ENCODE measurements at regions not wholly inside any gene's neighbourhood (a gene's known extent, or its start where the extent isn't known, plus 50 kb on each side); places are given as distances from the start of the nearest gene placed in this dataset.

DNA sequence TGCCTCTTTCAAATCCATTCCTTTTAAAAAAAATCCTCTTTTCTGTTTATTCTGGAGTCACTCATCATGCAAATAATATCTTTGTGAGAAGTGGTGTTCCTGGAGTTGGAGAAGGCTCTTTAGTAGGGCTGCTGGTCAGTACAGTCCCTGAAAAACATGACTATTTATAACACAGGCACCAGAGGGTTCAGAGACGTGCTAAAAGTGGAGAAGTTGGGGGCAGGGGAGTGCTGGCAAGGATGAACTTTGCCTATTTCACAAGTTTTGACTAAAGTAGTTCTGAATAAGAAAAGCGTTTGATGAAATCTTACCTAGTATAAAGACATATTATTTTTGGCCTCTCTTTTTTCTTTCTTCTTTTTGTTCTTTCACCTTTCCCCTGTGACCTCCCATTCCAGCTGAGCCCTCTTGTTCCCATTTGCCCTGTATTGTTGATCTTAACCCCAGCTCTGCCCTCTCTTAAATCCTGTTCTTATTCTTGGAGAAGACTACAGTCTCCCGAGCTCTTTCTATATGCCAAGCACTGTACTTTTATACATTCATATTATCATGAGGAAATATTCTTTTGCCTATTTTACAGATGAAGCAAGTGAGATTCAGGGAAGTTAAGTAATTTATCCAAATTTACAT, 129.1 kb downstream of the TM9SF2 start:
- no peaks in the 10 kb centered on the region for H3K36me3 ChIP-seq (ENCODE audit: insufficient read depth, low read length)

GRCh38 chr13:99629641-99630040, 128.4 kb downstream of the TM9SF2 start:
- Histone ChIP-seq H3K4me2 (ENCODE audit: low read depth, low read length, poor library complexity, severe bottlenecking) (no peak overlapping the region), H3K4me3 (ENCODE audit: low read length, poor library complexity, severe bottlenecking) (no peak overlapping the region), H2AFZ (ENCODE audit: low read length) (no peak overlapping the region), H3K9me2 (replicated peaks; ENCODE audit: low read depth, low read length) (no peaks in the 10 kb centered on the region), H3K79me2 (ENCODE audit: insufficient read depth, low read length) (no peaks in the 10 kb centered on the region), H3K4me1 (ENCODE audit: insufficient read depth, low read length, poor library complexity, severe bottlenecking) (peaks cover 1% of the 10 kb centered on the region), H3F3A (ENCODE audit: low read depth) (no peaks in the 10 kb centered on the region), H3K9ac (ENCODE audit: low read depth, low read length, poor library complexity, severe bottlenecking) (no peak overlapping the region), H3K27me3 (ENCODE audit: insufficient read depth, low read length, poor library complexity, severe bottlenecking) (no peaks in the 10 kb centered on the region), H4K20me1 (ENCODE audit: insufficient read depth, low read length, poor library complexity, severe bottlenecking) (no peaks in the 10 kb centered on the region), H3K36me3 (ENCODE audit: insufficient read depth, low read length) (no peaks in the 10 kb centered on the region), H3K9me3 (ENCODE audit: insufficient read depth, low read depth, low read length) (no peaks in the 10 kb centered on the region; the same call in 1 of the 2 replicates)
- no peak for TF ChIP-seq EZH2phosphoT487 (IDR thresholded peaks at IDR 0.05; ENCODE audit: borderline replicate concordance)
- TF ChIP-seq, protein P1, sequence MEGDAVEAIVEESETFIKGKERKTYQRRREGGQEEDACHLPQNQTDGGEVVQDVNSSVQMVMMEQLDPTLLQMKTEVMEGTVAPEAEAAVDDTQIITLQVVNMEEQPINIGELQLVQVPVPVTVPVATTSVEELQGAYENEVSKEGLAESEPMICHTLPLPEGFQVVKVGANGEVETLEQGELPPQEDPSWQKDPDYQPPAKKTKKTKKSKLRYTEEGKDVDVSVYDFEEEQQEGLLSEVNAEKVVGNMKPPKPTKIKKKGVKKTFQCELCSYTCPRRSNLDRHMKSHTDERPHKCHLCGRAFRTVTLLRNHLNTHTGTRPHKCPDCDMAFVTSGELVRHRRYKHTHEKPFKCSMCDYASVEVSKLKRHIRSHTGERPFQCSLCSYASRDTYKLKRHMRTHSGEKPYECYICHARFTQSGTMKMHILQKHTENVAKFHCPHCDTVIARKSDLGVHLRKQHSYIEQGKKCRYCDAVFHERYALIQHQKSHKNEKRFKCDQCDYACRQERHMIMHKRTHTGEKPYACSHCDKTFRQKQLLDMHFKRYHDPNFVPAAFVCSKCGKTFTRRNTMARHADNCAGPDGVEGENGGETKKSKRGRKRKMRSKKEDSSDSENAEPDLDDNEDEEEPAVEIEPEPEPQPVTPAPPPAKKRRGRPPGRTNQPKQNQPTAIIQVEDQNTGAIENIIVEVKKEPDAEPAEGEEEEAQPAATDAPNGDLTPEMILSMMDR (conservative IDR thresholded peaks at IDR 0.05; ENCODE audit: low read length) = no peak

More for the DNA sequence above, 129.1 kb downstream of the TM9SF2 start:
- Histone ChIP-seq H2AFZ (ENCODE audit: low read length) (no peak overlapping the region), H3K9me3 (ENCODE audit: insufficient read depth, low read depth, low read length) (no peaks in the 10 kb centered on the region; the same call in 1 of the 2 replicates), H3K4me3 (ENCODE audit: low read length, poor library complexity, severe bottlenecking) (no peak overlapping the region), H3K27me3 (ENCODE audit: insufficient read depth, low read length, poor library complexity, severe bottlenecking) (no peaks in the 10 kb centered on the region), H3K79me2 (ENCODE audit: insufficient read depth, low read length) (no peaks in the 10 kb centered on the region), H3K9me2 (replicated peaks; ENCODE audit: low read depth, low read length) (no peaks in the 10 kb centered on the region), H3K4me2 (ENCODE audit: low read depth, low read length, poor library complexity, severe bottlenecking) (no peak overlapping the region), H3K4me1 (ENCODE audit: insufficient read depth, low read length, poor library complexity, severe bottlenecking) (no peaks in the 10 kb centered on the region), H4K20me1 (ENCODE audit: insufficient read depth, low read length, poor library complexity, severe bottlenecking) (no peaks in the 10 kb centered on the region), H3F3A (ENCODE audit: low read depth) (no peaks in the 10 kb centered on the region), H3K9ac (ENCODE audit: low read depth, low read length, poor library complexity, severe bottlenecking) (no peak overlapping the region)
- TF ChIP-seq, protein P1 (conservative IDR thresholded peaks at IDR 0.05; ENCODE audit: low read length) = no peak
- TF ChIP-seq EZH2phosphoT487 (IDR thresholded peaks at IDR 0.05; ENCODE audit: borderline replicate concordance) = no peak

DNA sequence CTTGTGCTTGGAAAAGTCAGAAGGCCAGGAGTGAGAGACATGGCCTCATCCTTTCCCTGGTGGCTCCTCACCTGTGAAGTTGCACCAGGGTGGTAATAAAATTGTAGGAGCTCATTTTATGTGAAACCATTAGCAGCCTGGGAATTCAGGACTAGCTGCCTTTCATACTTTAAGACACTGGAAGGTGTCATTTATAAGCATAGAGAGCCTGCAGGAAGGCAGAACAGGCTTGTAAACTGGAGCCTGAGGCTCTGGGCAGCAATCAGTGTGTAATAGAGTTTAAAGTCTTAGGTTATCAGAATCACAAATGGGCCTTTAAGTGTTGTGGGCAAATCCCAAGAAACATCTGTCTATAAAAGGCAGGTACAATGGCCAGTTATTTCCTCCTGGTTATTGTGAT, 127.2 kb downstream of the TM9SF2 start:
- Histone ChIP-seq H3F3A (ENCODE audit: low read depth) (no peaks in the 10 kb centered on the region), H3K79me2 (ENCODE audit: insufficient read depth, low read length) (no peaks in the 10 kb centered on the region), H3K4me2 (ENCODE audit: low read depth, low read length, poor library complexity, severe bottlenecking) (no peak overlapping the region), H3K36me3 (ENCODE audit: insufficient read depth, low read length) (no peaks in the 10 kb centered on the region), H2AFZ (ENCODE audit: low read length) (no peak overlapping the region), H3K4me1 (ENCODE audit: insufficient read depth, low read length, poor library complexity, severe bottlenecking) (peaks cover 5% of the 10 kb centered on the region), H3K27me3 (ENCODE audit: insufficient read depth, low read length, poor library complexity, severe bottlenecking) (no peaks in the 10 kb centered on the region), H4K20me1 (ENCODE audit: insufficient read depth, low read length, poor library complexity, severe bottlenecking) (no peaks in the 10 kb centered on the region), H3K9ac (ENCODE audit: low read depth, low read length, poor library complexity, severe bottlenecking) (no peak overlapping the region), H3K4me3 (ENCODE audit: low read length, poor library complexity, severe bottlenecking) (no peak overlapping the region), H3K9me3 (ENCODE audit: insufficient read depth, low read depth, low read length) (no peaks in the 10 kb centered on the region; the same call in 1 of the 2 replicates), H3K9me2 (replicated peaks; ENCODE audit: low read depth, low read length) (no peaks in the 10 kb centered on the region)
- TF ChIP-seq, protein P1 (conservative IDR thresholded peaks at IDR 0.05; ENCODE audit: low read length) = no peak
- no peak for TF ChIP-seq EZH2phosphoT487 (IDR thresholded peaks at IDR 0.05; ENCODE audit: borderline replicate concordance)

All from Loucy (cell line).